Embryonic facial prominence (tissue), 1 donor: ENCODE measurements at regions not wholly inside any gene's neighbourhood (a gene's known extent, or its start where the extent isn't known, plus 50 kb on each side); places are given as distances from the start of the nearest gene placed in this dataset.

Source experiments
- DNase-seq: peaks from one replicate; pipeline ENCODE4 v3.0.0-alpha.2; 2016; ENCODE audit errors: extremely low spot score

GRCh38 chr4:176507845-176508533 is 188.2 kb downstream of the SPCS3 start:
- no peak for DNase-seq

- DNase-seq: no peak
These were observed 189.1 kb downstream of the SPCS3 start for GRCh38 chr4:176508780-176509331.

- no peak for DNase-seq
These were observed 205.8 kb downstream of the SPCS3 start for GRCh38 chr4:176525576-176525975.

- no peak for DNase-seq
These were observed 206.9 kb downstream of the SPCS3 start for GRCh38 chr4:176526704-176527103.

GRCh38 chr4:176529574-176529973 is 209.8 kb downstream of the SPCS3 start:
- no peak for DNase-seq

GRCh38 chr4:176533159-176533558 is 213.4 kb downstream of the SPCS3 start:
- no peak for DNase-seq

GRCh38 chr4:176534566-176534965 is 214.8 kb downstream of the SPCS3 start:
- DNase-seq: no peak

- no peak for DNase-seq
These were observed 218.6 kb downstream of the SPCS3 start for GRCh38 chr4:176538217-176538925.

GRCh38 chr4:176539091-176539784 is 219.5 kb downstream of the SPCS3 start:
- DNase-seq: no peak

- DNase-seq: no peak
These were observed 220.0 kb downstream of the SPCS3 start for GRCh38 chr4:176539785-176540175.

- DNase-seq: no peak
These were observed 221.0 kb downstream of the SPCS3 start for GRCh38 chr4:176540814-176541213.

- no peak for DNase-seq
These were observed 226.1 kb downstream of the SPCS3 start for GRCh38 chr4:176545872-176546271.

- no peak for DNase-seq
These were observed 227.2 kb downstream of the SPCS3 start for GRCh38 chr4:176546975-176547374.

- no peak for DNase-seq
These were observed 228.8 kb downstream of the SPCS3 start for GRCh38 chr4:176548571-176548970.

- DNase-seq: no peak
These were observed 229.5 kb downstream of the SPCS3 start for GRCh38 chr4:176549161-176549865.

- no peak for DNase-seq
These were observed 234.1 kb downstream of the VEGFC start for GRCh38 chr4:176558661-176559060.

- DNase-seq: no peak
These were observed 231.4 kb downstream of the VEGFC start for GRCh38 chr4:176561368-176561767.

- peak; percentile 20 for DNase-seq
These were observed 229.1 kb downstream of the VEGFC start for GRCh38 chr4:176563591-176563990.

GRCh38 chr4:176565049-176565448 is 227.7 kb downstream of the VEGFC start:
- no peak for DNase-seq

- DNase-seq: no peak
These were observed 226.0 kb downstream of the VEGFC start for GRCh38 chr4:176566769-176567168.

GRCh38 chr4:176568238-176568637 is 224.5 kb downstream of the VEGFC start:
- DNase-seq: no peak

GRCh38 chr4:176569301-176569700 is 223.4 kb downstream of the VEGFC start:
- DNase-seq: no peak
